WTC11 (cell line): ENCODE measurements at regions not wholly inside any gene's neighbourhood (a gene's known extent, or its start where the extent isn't known, plus 50 kb on each side); places are given as distances from the start of the nearest gene placed in this dataset.

ENCODE experiments used
- ATAC-seq: fragments of 200-7000 bp; cut with Tn5 transposase; 2 replicates; pipeline ENCODE4 v1.10.0; 2021; ENCODE audit warnings: mild to moderate bottlenecking, moderate library complexity
- CTCF ChIA-PET: fragments of 300-600 bp; sonication (Branson Sonifier 250); formaldehyde crosslinking; loops from one replicate; lab custom pipeline; 2021; ENCODE audit warnings: antibody characterized with exemption; lab: Charles Lee
- POLR2A ChIA-PET: fragments of 350-600 bp; sonication (Branson Sonifier 250); formaldehyde crosslinking; loops from one replicate; lab custom pipeline; 2021; ENCODE audit warnings: antibody characterized with exemption; lab: Charles Lee
- DNase-seq: peaks from one replicate; pipeline ENCODE4 v3.0.0; 2021; ENCODE audit warnings: low spot score
- H3K27ac Mint-ChIP-seq: 2 replicates; pipeline ENCODE4 v1.8.0; 2021; ENCODE audit warnings: mixed read lengths
- H3K27me3 Mint-ChIP-seq: 2 replicates; pipeline ENCODE4 v1.8.0; 2021; ENCODE audit warnings: low read depth, mild to moderate bottlenecking, moderate library complexity, mixed read lengths
- H3K36me3 Mint-ChIP-seq: 2 replicates; pipeline ENCODE4 v1.8.0; 2021; ENCODE audit warnings: mixed read lengths
- H3K4me1 Mint-ChIP-seq: 2 replicates; pipeline ENCODE4 v1.8.0; 2022; ENCODE audit warnings: mixed read lengths
- H3K4me3 Mint-ChIP-seq: 2 replicates; pipeline ENCODE4 v1.8.0; 2021; ENCODE audit warnings: mild to moderate bottlenecking, moderate library complexity, mixed read lengths
- H3K9me3 Mint-ChIP-seq: 2 replicates; pipeline ENCODE4 v1.8.0; 2021; ENCODE audit warnings: mixed read lengths
- MXD4 ChIP-seq: fragments of 250-450 bp; sonication (Bioruptor Pico); IDR thresholded peaks from 2 replicates; pipeline ENCODE4 v1.8.0; 2021; ENCODE audit warnings: mild to moderate bottlenecking, moderate library complexity, borderline replicate concordance
- NFYB ChIP-seq: sonication (generic); formaldehyde crosslinking; conservative IDR thresholded peaks from 2 replicates; pipeline ENCODE4 v1.8.0; 2022; ENCODE audit warnings: low read depth, missing genetic modification reagents
- NR3C1 ChIP-seq: sonication (generic); formaldehyde crosslinking; conservative IDR thresholded peaks from 2 replicates; pipeline ENCODE4 v1.8.1; 2023; ENCODE audit warnings: low read depth, mild to moderate bottlenecking, missing genetic modification reagents
- TEAD1 ChIP-seq: sonication (generic); formaldehyde crosslinking; IDR thresholded peaks from 2 replicates; pipeline ENCODE4 v1.8.0; 2022; ENCODE audit warnings: mild to moderate bottlenecking, missing genetic modification reagents
- TEAD4 ChIP-seq: sonication (generic); formaldehyde crosslinking; IDR thresholded peaks from 2 replicates; pipeline ENCODE4 v1.8.0; 2022; ENCODE audit warnings: mild to moderate bottlenecking, missing genetic modification reagents
- ZNF138 ChIP-seq: sonication (generic); formaldehyde crosslinking; conservative IDR thresholded peaks from 2 replicates; pipeline ENCODE4 v1.8.1; 2022; ENCODE audit warnings: mild to moderate bottlenecking, moderate library complexity, missing genetic modification reagents
- ZNF671 ChIP-seq: fragments of 250-450 bp; sonication (Bioruptor Pico); IDR thresholded peaks from 2 replicates; pipeline ENCODE4 v1.8.0; 2021; ENCODE audit warnings: mild to moderate bottlenecking
- TF ChIP-seq, protein P1 (sequence below): sonication (generic); formaldehyde crosslinking; IDR thresholded peaks from 2 replicates; pipeline ENCODE4 v1.8.0; 2023; ENCODE audit warnings: missing genetic modification reagents, mild to moderate bottlenecking, borderline replicate concordance
- TF ChIP-seq, protein P2 (sequence below): fragments of 250-450 bp; sonication (Bioruptor Pico); IDR thresholded peaks from 2 replicates; pipeline ENCODE4 v1.9.0; 2021; ENCODE audit warnings: mild to moderate bottlenecking
- TF ChIP-seq, protein P3 (sequence below): sonication (generic); formaldehyde crosslinking; IDR thresholded peaks from 2 replicates; pipeline ENCODE4 v1.8.0; 2022; ENCODE audit warnings: mild to moderate bottlenecking, missing genetic modification reagents
- TF ChIP-seq, protein P4 (sequence below): sonication (generic); formaldehyde crosslinking; IDR thresholded peaks from 2 replicates; pipeline ENCODE4 v1.8.0; 2022; ENCODE audit warnings: mild to moderate bottlenecking, missing genetic modification reagents
- TF ChIP-seq, protein P5 (sequence below): sonication (generic); formaldehyde crosslinking; IDR thresholded peaks from 2 replicates; pipeline ENCODE4 v1.8.1; 2023; ENCODE audit warnings: mild to moderate bottlenecking, missing genetic modification reagents
- TF ChIP-seq, protein P6 (sequence below): fragments of 250-450 bp; sonication (Bioruptor Pico); IDR thresholded peaks from 2 replicates; pipeline ENCODE4 v1.9.0; 2021; ENCODE audit warnings: mild to moderate bottlenecking, borderline replicate concordance
- TF ChIP-seq, protein P7 (sequence below): sonication (generic); formaldehyde crosslinking; IDR thresholded peaks from 2 replicates; pipeline ENCODE4 v1.8.1; 2022; ENCODE audit warnings: low read depth, mild to moderate bottlenecking, moderate library complexity, missing genetic modification reagents, borderline replicate concordance

DNA sequence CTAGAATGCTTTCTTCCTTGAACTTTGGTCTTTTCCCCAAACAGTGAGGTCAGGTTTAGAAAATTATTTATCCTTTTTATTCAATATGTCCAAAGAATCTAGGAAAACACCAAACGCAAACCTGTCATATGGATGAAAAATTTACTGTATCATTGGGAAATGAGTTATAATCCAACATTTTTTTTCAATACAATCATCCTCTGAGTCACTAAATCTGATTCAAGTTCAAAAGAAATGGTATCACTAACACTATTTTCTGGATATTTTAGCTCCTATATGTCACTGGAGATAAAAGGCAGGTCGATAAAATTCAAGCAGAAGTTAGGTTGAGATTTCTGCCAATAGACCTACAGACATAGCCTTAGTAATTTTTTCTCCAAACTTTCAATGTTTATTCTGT, 591.6 kb upstream of the AGTR1 start (continued):
- TF ChIP-seq, protein P1, sequence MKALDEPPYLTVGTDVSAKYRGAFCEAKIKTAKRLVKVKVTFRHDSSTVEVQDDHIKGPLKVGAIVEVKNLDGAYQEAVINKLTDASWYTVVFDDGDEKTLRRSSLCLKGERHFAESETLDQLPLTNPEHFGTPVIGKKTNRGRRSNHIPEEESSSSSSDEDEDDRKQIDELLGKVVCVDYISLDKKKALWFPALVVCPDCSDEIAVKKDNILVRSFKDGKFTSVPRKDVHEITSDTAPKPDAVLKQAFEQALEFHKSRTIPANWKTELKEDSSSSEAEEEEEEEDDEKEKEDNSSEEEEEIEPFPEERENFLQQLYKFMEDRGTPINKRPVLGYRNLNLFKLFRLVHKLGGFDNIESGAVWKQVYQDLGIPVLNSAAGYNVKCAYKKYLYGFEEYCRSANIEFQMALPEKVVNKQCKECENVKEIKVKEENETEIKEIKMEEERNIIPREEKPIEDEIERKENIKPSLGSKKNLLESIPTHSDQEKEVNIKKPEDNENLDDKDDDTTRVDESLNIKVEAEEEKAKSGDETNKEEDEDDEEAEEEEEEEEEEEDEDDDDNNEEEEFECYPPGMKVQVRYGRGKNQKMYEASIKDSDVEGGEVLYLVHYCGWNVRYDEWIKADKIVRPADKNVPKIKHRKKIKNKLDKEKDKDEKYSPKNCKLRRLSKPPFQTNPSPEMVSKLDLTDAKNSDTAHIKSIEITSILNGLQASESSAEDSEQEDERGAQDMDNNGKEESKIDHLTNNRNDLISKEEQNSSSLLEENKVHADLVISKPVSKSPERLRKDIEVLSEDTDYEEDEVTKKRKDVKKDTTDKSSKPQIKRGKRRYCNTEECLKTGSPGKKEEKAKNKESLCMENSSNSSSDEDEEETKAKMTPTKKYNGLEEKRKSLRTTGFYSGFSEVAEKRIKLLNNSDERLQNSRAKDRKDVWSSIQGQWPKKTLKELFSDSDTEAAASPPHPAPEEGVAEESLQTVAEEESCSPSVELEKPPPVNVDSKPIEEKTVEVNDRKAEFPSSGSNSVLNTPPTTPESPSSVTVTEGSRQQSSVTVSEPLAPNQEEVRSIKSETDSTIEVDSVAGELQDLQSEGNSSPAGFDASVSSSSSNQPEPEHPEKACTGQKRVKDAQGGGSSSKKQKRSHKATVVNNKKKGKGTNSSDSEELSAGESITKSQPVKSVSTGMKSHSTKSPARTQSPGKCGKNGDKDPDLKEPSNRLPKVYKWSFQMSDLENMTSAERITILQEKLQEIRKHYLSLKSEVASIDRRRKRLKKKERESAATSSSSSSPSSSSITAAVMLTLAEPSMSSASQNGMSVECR (CRISPR knock-in tag): no peak
- TF ChIP-seq ZNF138 (CRISPR knock-in tag): no peak

DNA sequence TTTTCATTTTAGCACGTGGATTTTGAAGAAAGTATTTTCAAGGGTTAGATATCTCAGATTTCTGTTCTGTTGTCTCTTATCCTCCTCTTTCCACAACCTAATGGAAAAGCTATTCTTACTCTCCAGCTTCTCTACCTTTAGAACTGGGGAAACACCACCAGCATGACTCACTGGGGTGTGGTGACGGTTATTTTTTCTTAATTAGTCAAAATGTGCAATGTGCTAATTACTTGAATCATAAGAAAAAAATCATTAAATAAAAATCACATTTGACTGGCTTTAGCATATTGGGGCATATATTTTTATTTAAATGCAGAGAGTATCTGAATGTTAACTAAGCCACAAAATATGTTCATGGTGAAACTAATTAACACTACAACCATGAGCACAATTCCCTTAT, 570.7 kb upstream of the AGTR1 start:
- no peaks in the 10 kb centered on the region for H3K4me1 Mint-ChIP-seq
- H3K4me3 Mint-ChIP-seq: no peak overlapping the region

More for the DNA sequence above, 570.7 kb upstream of the AGTR1 start:
- H3K27ac Mint-ChIP-seq: no peak overlapping the region
- H3K27me3 Mint-ChIP-seq: no peaks in the 10 kb centered on the region
- DNase-seq: no peak
- no peak for ATAC-seq
- CTCF ChIA-PET: no interaction called here
- TF ChIP-seq, protein P2, sequence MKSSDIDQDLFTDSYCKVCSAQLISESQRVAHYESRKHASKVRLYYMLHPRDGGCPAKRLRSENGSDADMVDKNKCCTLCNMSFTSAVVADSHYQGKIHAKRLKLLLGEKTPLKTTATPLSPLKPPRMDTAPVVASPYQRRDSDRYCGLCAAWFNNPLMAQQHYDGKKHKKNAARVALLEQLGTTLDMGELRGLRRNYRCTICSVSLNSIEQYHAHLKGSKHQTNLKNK: no peak
- TF ChIP-seq, protein P3, sequence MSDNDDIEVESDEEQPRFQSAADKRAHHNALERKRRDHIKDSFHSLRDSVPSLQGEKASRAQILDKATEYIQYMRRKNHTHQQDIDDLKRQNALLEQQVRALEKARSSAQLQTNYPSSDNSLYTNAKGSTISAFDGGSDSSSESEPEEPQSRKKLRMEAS (CRISPR knock-in tag): no peak
- TF ChIP-seq, protein P4, sequence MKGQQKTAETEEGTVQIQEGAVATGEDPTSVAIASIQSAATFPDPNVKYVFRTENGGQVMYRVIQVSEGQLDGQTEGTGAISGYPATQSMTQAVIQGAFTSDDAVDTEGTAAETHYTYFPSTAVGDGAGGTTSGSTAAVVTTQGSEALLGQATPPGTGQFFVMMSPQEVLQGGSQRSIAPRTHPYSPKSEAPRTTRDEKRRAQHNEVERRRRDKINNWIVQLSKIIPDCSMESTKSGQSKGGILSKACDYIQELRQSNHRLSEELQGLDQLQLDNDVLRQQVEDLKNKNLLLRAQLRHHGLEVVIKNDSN (CRISPR knock-in tag): no peak
- TF ChIP-seq NR3C1 (CRISPR knock-in tag) (no peak), MXD4 (CRISPR knock-in tag) (no peak), TEAD1 (CRISPR knock-in tag) (no peak), NFYB (no peak), ZNF671 (CRISPR knock-in tag) (no peak), TEAD4 (CRISPR knock-in tag) (no peak)
- TF ChIP-seq, protein P5, sequence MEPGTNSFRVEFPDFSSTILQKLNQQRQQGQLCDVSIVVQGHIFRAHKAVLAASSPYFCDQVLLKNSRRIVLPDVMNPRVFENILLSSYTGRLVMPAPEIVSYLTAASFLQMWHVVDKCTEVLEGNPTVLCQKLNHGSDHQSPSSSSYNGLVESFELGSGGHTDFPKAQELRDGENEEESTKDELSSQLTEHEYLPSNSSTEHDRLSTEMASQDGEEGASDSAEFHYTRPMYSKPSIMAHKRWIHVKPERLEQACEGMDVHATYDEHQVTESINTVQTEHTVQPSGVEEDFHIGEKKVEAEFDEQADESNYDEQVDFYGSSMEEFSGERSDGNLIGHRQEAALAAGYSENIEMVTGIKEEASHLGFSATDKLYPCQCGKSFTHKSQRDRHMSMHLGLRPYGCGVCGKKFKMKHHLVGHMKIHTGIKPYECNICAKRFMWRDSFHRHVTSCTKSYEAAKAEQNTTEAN (CRISPR knock-in tag): no peak
- TF ChIP-seq, protein P1 (CRISPR knock-in tag): no peak
- TF ChIP-seq, protein P6, sequence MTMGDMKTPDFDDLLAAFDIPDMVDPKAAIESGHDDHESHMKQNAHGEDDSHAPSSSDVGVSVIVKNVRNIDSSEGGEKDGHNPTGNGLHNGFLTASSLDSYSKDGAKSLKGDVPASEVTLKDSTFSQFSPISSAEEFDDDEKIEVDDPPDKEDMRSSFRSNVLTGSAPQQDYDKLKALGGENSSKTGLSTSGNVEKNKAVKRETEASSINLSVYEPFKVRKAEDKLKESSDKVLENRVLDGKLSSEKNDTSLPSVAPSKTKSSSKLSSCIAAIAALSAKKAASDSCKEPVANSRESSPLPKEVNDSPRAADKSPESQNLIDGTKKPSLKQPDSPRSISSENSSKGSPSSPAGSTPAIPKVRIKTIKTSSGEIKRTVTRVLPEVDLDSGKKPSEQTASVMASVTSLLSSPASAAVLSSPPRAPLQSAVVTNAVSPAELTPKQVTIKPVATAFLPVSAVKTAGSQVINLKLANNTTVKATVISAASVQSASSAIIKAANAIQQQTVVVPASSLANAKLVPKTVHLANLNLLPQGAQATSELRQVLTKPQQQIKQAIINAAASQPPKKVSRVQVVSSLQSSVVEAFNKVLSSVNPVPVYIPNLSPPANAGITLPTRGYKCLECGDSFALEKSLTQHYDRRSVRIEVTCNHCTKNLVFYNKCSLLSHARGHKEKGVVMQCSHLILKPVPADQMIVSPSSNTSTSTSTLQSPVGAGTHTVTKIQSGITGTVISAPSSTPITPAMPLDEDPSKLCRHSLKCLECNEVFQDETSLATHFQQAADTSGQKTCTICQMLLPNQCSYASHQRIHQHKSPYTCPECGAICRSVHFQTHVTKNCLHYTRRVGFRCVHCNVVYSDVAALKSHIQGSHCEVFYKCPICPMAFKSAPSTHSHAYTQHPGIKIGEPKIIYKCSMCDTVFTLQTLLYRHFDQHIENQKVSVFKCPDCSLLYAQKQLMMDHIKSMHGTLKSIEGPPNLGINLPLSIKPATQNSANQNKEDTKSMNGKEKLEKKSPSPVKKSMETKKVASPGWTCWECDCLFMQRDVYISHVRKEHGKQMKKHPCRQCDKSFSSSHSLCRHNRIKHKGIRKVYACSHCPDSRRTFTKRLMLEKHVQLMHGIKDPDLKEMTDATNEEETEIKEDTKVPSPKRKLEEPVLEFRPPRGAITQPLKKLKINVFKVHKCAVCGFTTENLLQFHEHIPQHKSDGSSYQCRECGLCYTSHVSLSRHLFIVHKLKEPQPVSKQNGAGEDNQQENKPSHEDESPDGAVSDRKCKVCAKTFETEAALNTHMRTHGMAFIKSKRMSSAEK (CRISPR knock-in tag): no peak
- TF ChIP-seq, protein P7, sequence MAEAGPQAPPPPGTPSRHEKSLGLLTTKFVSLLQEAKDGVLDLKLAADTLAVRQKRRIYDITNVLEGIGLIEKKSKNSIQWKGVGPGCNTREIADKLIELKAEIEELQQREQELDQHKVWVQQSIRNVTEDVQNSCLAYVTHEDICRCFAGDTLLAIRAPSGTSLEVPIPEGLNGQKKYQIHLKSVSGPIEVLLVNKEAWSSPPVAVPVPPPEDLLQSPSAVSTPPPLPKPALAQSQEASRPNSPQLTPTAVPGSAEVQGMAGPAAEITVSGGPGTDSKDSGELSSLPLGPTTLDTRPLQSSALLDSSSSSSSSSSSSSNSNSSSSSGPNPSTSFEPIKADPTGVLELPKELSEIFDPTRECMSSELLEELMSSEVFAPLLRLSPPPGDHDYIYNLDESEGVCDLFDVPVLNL (CRISPR knock-in tag): no peak
- peaks cover 10% of the 10 kb centered on the region for H3K9me3 Mint-ChIP-seq
- POLR2A ChIA-PET: no interaction called here
- no peaks in the 10 kb centered on the region for H3K36me3 Mint-ChIP-seq
